GM12801 (cell line): ENCODE measurements at regions not wholly inside any gene's neighbourhood (a gene's known extent, or its start where the extent isn't known, plus 50 kb on each side); places are given as distances from the start of the nearest gene placed in this dataset.

Experiments
- CTCF ChIP-seq: IDR thresholded peaks from one replicate; pipeline ENCODE4 v1.5.1; 2011; ENCODE audit warnings: control low read depth; ENCODE audit not compliant: insufficient read length; ENCODE audit errors: extremely low read depth

- no peak for TF ChIP-seq CTCF
Measured at GRCh38 chr15:36527235-36528162, 51.9 kb upstream of the CDIN1 start.

- no peak for TF ChIP-seq CTCF
Measured at GRCh38 chr15:36529296-36530011, 50.0 kb upstream of the CDIN1 start.
